ENCODE measurements at regions not wholly inside any gene's neighbourhood (a gene's known extent, or its start where the extent isn't known, plus 50 kb on each side); places are given as distances from the start of the nearest gene placed in this dataset.

DNA sequence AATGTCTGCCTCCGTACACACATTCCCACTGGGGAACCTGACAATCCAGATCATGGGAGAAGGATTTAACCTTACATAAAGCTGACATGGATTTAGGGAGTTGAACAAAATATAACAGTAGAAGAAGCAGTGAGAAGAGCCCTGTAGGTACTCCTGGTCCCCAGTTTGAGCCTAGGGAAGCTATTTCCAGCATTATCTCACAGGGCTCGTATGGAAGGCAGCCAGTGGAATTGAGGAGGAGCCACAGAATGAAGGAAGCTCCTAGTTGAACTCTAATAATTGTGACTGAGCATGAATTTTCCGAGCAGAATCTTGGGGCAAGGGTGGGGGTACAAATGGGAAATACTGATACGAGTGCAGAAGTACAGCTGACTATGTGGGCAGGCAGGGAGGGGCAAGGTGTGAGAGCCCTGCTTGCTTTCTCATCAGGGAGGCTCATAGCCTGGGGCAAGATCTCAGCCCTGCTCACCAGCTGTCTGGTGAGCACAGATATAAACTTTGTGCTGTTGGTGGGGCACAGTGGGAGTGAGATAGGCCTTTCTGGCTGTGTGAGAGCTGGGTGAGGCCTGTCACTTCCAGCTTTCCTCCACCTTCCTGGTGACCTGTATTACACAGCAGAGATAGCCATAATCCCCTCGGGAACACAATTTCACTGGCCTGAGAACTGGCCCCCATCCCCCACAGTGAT, 290.7 kb upstream of the IL12B start:
- POLR2A ChIA-PET: no interaction called here
- Histone ChIP-seq H3K79me2 (ENCODE audit: control insufficient read depth, insufficient read depth, low read length) (no peaks in the 10 kb centered on the region), H3K4me2 (ENCODE audit: insufficient read depth, low read length) (no peak overlapping the region), H3K9me3 (replicated peaks; ENCODE audit: control insufficient read depth, insufficient read depth, low read length) (no peaks in the 10 kb centered on the region), H3K4me3 (replicated peaks in 1 of 3; ENCODE audit: insufficient read depth in 1 of 3, low read depth in 1 of 3, low read length in 3 of 3) (no peak overlapping the region), H2AFZ (ENCODE audit: low read depth, low read length) (no peak overlapping the region), H3K9ac (replicated peaks; ENCODE audit: extremely low read depth, insufficient read depth, low read length) (no peak overlapping the region), H3K36me3 (ENCODE audit: control insufficient read depth in 2 of 2, extremely low read depth in 1 of 2, insufficient read depth in 2 of 2, low read length in 2 of 2) (no peaks in the 10 kb centered on the region), H3K9me1 (replicated peaks; ENCODE audit: control insufficient read depth, extremely low read depth, insufficient read depth, low read length) (no peaks in the 10 kb centered on the region), H3K4me1 (ENCODE audit: control insufficient read depth, extremely low read depth, insufficient read depth, low read length) (no peaks in the 10 kb centered on the region), H4K20me1 (replicated peaks; ENCODE audit: control insufficient read depth, extremely low read depth, insufficient read depth, low read length) (no peaks in the 10 kb centered on the region), H3K27me3 (ENCODE audit: control insufficient read depth in 2 of 2, insufficient read depth in 2 of 2, low read length in 2 of 2) (no peaks in the 10 kb centered on the region), H3K27ac (ENCODE audit: insufficient read depth, low read depth, low read length) (no peak overlapping the region)
- BruUV-seq (replicated peaks): no TSS peak
- CTCF ChIA-PET: no interaction called here
- DNase-seq (ENCODE audit: low read depth, low spot score) (no peak), FAIRE-seq (no peak)
- TF ChIP-seq GATA2 (IDR thresholded peaks at IDR 0.05; ENCODE audit: insufficient read depth, insufficient read length, low read depth, low read length) (no peak), JUN (IDR thresholded peaks at IDR 0.05; ENCODE audit: borderline replicate concordance, insufficient read depth, insufficient read length, low read depth) (no peak), POLR2A (IDR thresholded peaks at IDR 0.05; ENCODE audit: low read depth, low read length) (no peak)
- TF ChIP-seq, protein P1, sequence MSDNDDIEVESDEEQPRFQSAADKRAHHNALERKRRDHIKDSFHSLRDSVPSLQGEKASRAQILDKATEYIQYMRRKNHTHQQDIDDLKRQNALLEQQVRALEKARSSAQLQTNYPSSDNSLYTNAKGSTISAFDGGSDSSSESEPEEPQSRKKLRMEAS (IDR thresholded peaks at IDR 0.05; ENCODE audit: insufficient read depth, insufficient read length): no peak
- dilution Hi-C loops (cut with MboI; ENCODE audit: extremely low pct_ligation_motif_present, low sequenced_read_pairs): no loop called here
- intact Hi-C loops (cut with micrococcal nuclease): no loop called here

DNA sequence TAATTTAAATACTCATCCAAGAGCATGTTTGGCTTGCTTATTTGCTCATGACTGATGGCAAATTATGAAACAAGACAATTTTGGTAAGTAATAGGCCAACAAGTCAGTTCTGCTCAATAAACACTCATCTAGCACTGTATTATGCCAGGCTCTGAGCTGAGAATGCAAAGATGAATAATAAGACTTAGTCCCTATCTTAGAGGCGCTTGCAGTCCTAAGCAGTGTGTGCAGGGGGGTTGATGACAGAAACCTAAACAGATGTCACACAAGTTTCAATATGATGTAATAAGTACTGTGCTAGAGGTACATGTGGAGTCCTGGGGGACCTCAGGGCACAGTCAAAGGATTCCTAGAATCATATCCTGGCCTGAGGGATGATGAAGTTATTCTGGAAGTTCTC, 287.6 kb upstream of the ADRA1B start:
- BruUV-seq (replicated peaks): no TSS peak
- intact Hi-C loops (cut with micrococcal nuclease) (no loop called here), dilution Hi-C loops (cut with MboI; ENCODE audit: extremely low pct_ligation_motif_present, low sequenced_read_pairs) (no loop called here)
- no peaks in the 10 kb centered on the region for H3K27me3 ChIP-seq (ENCODE audit: control insufficient read depth in 2 of 2, insufficient read depth in 2 of 2, low read length in 2 of 2)
- no peak overlapping the region for H2AFZ ChIP-seq (ENCODE audit: low read depth, low read length)
- DNase-seq (ENCODE audit: low read depth, low spot score): no peak
- H3K79me2 ChIP-seq (ENCODE audit: control insufficient read depth, insufficient read depth, low read length): no peaks in the 10 kb centered on the region
- FAIRE-seq: no peak
- no peak overlapping the region for H3K4me2 ChIP-seq (ENCODE audit: insufficient read depth, low read length)
- H3K9me1 ChIP-seq (replicated peaks; ENCODE audit: control insufficient read depth, extremely low read depth, insufficient read depth, low read length): no peaks in the 10 kb centered on the region
- H3K27ac ChIP-seq (ENCODE audit: insufficient read depth, low read depth, low read length): no peak overlapping the region
- H3K9me3 ChIP-seq (replicated peaks; ENCODE audit: control insufficient read depth, insufficient read depth, low read length): no peaks in the 10 kb centered on the region
- CTCF ChIA-PET: no interaction called here
- TF ChIP-seq EZH2 (IDR thresholded peaks at IDR 0.05; ENCODE audit: borderline replicate concordance, low read depth, low read length, severe bottlenecking) (no peak), FOS (IDR thresholded peaks at IDR 0.05; ENCODE audit: borderline replicate concordance, insufficient read depth, low read length) (no peak), POLR2AphosphoS5 (IDR thresholded peaks at IDR 0.05; ENCODE audit: insufficient read depth, low read depth, low read length) (no peak)
- H3K36me3 ChIP-seq (ENCODE audit: control insufficient read depth in 2 of 2, extremely low read depth in 1 of 2, insufficient read depth in 2 of 2, low read length in 2 of 2): no peaks in the 10 kb centered on the region
- no peak overlapping the region for H3K9ac ChIP-seq (replicated peaks; ENCODE audit: extremely low read depth, insufficient read depth, low read length)
- POLR2A ChIA-PET: no interaction called here
- H3K4me3 ChIP-seq (replicated peaks in 1 of 3; ENCODE audit: insufficient read depth in 1 of 3, low read depth in 1 of 3, low read length in 3 of 3): no peak overlapping the region
- no peaks in the 10 kb centered on the region for H4K20me1 ChIP-seq (replicated peaks; ENCODE audit: control insufficient read depth, extremely low read depth, insufficient read depth, low read length)
- no peaks in the 10 kb centered on the region for H3K4me1 ChIP-seq (ENCODE audit: control insufficient read depth, extremely low read depth, insufficient read depth, low read length)
